OCI-LY7 (cell line): ENCODE measurements at regions not wholly inside any gene's neighbourhood (a gene's known extent, or its start where the extent isn't known, plus 50 kb on each side); places are given as distances from the start of the nearest gene placed in this dataset.

Experiments used
- BruUV-seq: library from RNA; stranded (reverse); fragments of 400-500 nt; replicated peaks from 2 replicates; lab custom pipeline; 2021; lab: Mats Ljungman, UMichigan
- CTCF ChIA-PET: fragments of 300-600 bp; sonication (Branson Sonifier 250); formaldehyde crosslinking; loops from one replicate; lab custom pipeline; 2022; ENCODE audit warnings: antibody characterized with exemption; ENCODE audit not compliant: unreplicated experiment; lab: Charles Lee
- POLR2A ChIA-PET: fragments of 300-600 bp; sonication (Branson Sonifier 250); formaldehyde crosslinking; loops from one replicate; lab custom pipeline; 2022; ENCODE audit warnings: antibody characterized with exemption; lab: Charles Lee
- DNase-seq: peaks from one replicate; pipeline ENCODE4 v3.0.0-alpha.2; 2015; ENCODE audit warnings: low spot score
- H2AFZ ChIP-seq: fragments of 200-600 bp; sonication (generic), shearing (Covaris generic); 2 replicates; pipeline ENCODE4 v1.6.1; 2014; ENCODE audit warnings: mild to moderate bottlenecking, antibody characterized with exemption, low read length, moderate library complexity
- H3K27ac ChIP-seq: fragments of 200-600 bp; sonication (generic); 2 replicates; pipeline ENCODE4 v1.5.1; 2014; ENCODE audit warnings: mixed run types, low read depth, mild to moderate bottlenecking, moderate library complexity, low read length, inconsistent platforms; ENCODE audit not compliant: poor library complexity, severe bottlenecking
- H3K36me3 ChIP-seq: fragments of 200-600 bp; sonication (generic); 2 replicates; pipeline ENCODE4 v1.6.1; 2014; ENCODE audit warnings: mild to moderate bottlenecking, antibody characterized with exemption, low read length, moderate library complexity, mixed read lengths; ENCODE audit not compliant: insufficient read depth
- H3K4me1 ChIP-seq: fragments of 200-600 bp; sonication (generic); 2 replicates; pipeline ENCODE4 v1.5.1; 2014; ENCODE audit warnings: mild to moderate bottlenecking, low read length; ENCODE audit not compliant: insufficient read depth, poor library complexity, severe bottlenecking
- H3K4me2 ChIP-seq: fragments of 200-600 bp; sonication (generic); 2 replicates; pipeline ENCODE4 v1.6.1; 2014; ENCODE audit warnings: mild to moderate bottlenecking, low read length
- H3K4me3 ChIP-seq: fragments of 200-600 bp; sonication (generic); 2 replicates; pipeline ENCODE4 v1.5.1; 2014; ENCODE audit warnings: mild to moderate bottlenecking, low read depth, low read length; ENCODE audit not compliant: poor library complexity, severe bottlenecking
- H3K79me2 ChIP-seq: fragments of 200-600 bp; sonication (generic); 2 replicates; pipeline ENCODE4 v1.6.1; 2016; ENCODE audit warnings: low read depth, mild to moderate bottlenecking, low read length, moderate library complexity, mixed read lengths; ENCODE audit not compliant: insufficient read depth
- H3K9me2 ChIP-seq: fragments of 200-600 bp; sonication (generic); 2 replicates; pipeline ENCODE4 v1.6.1; 2016; ENCODE audit warnings: mild to moderate bottlenecking, low read length, mixed read lengths; ENCODE audit not compliant: insufficient read depth
- H3K9me3 ChIP-seq: fragments of 200-600 bp; sonication (generic); 2 replicates; pipeline ENCODE4 v1.6.1; 2014; ENCODE audit warnings: mild to moderate bottlenecking, mixed run types, low read length, mixed read lengths
- H4K20me1 ChIP-seq: fragments of 200-600 bp; sonication (generic); 2 replicates; pipeline ENCODE4 v1.6.1; 2014; ENCODE audit warnings: mild to moderate bottlenecking, antibody characterized with exemption, low read length, moderate library complexity, mixed read lengths; ENCODE audit not compliant: insufficient read depth
- CTCF ChIP-seq: fragments of 200-600 bp; sonication (generic); conservative IDR thresholded peaks from 2 replicates; pipeline ENCODE4 v1.5.1; 2014; ENCODE audit warnings: mild to moderate bottlenecking, antibody characterized with exemption, low read length, moderate library complexity, mixed read lengths
- EZH2phosphoT487 ChIP-seq: fragments of 200-600 bp; sonication (generic); IDR thresholded peaks from 2 replicates; pipeline ENCODE4 v1.6.1; 2018; ENCODE audit warnings: low read depth, borderline replicate concordance, mild to moderate bottlenecking, mixed run types, antibody characterized with exemption, low read length, moderate library complexity, mixed read lengths
- intact Hi-C: fragments of 100-400 bp; cut with micrococcal nuclease; formaldehyde crosslinking; loops from one replicate; pipeline ENCODE4 v1.10.0; 2022; ENCODE audit not compliant: unreplicated experiment

GRCh38 chr12:87038098-87038497 is 781.9 kb upstream of the MGAT4C start:
- ChIA-PET CTCF (no interaction called here), POLR2A (no interaction called here)
- no peak overlapping the region for H3K4me2 ChIP-seq
- TF ChIP-seq EZH2phosphoT487 (no peak), CTCF (no peak)
- no peaks in the 10 kb centered on the region for H3K4me1 ChIP-seq
- no peaks in the 10 kb centered on the region for H3K9me3 ChIP-seq
- no peaks in the 10 kb centered on the region for H3K79me2 ChIP-seq
- intact Hi-C loops = no loop called here
- H3K27ac ChIP-seq = no peak overlapping the region
- H3K4me3 ChIP-seq = no peak overlapping the region
- no peak overlapping the region for H2AFZ ChIP-seq
- no peaks in the 10 kb centered on the region for H4K20me1 ChIP-seq
- DNase-seq = no peak
- no TSS peak for BruUV-seq
- no peaks in the 10 kb centered on the region for H3K9me2 ChIP-seq
- H3K36me3 ChIP-seq = no peaks in the 10 kb centered on the region

- H3K4me3 ChIP-seq = no peak overlapping the region
- CTCF ChIA-PET = no interaction called here
- intact Hi-C loops = no loop called here
These were observed 769.8 kb upstream of the MGAT4C start for GRCh38 chr12:87025976-87026375.

GRCh38 chr12:87021400-87021799 is 765.2 kb upstream of the MGAT4C start:
- 0 out of 2 replicates have a peak, but pooled peaks cover 5% of the 10 kb centered on the region for H3K9me3 ChIP-seq
- ChIA-PET POLR2A (no interaction called here), CTCF (no interaction called here)
- no peaks in the 10 kb centered on the region for H4K20me1 ChIP-seq
- H3K4me2 ChIP-seq = no peak overlapping the region
- intact Hi-C loops = no loop called here
- no peaks in the 10 kb centered on the region for H3K79me2 ChIP-seq
- no peaks in the 10 kb centered on the region for H3K9me2 ChIP-seq
- H3K27ac ChIP-seq = no peak overlapping the region
- no peak overlapping the region for H3K4me3 ChIP-seq
- no peaks in the 10 kb centered on the region for H3K36me3 ChIP-seq
- DNase-seq = no peak
- BruUV-seq = no TSS peak
- no peak overlapping the region for H2AFZ ChIP-seq
- H3K4me1 ChIP-seq = no peaks in the 10 kb centered on the region
- TF ChIP-seq EZH2phosphoT487 (no peak), CTCF (no peak)

More at GRCh38 chr12:87025976-87026375, 769.8 kb upstream of the MGAT4C start:
- no peaks in the 10 kb centered on the region for H3K4me1 ChIP-seq
- no peak overlapping the region for H2AFZ ChIP-seq
- no peaks in the 10 kb centered on the region for H3K9me3 ChIP-seq
- H4K20me1 ChIP-seq = no peaks in the 10 kb centered on the region
- H3K79me2 ChIP-seq = no peaks in the 10 kb centered on the region
- DNase-seq = no peak
- no peaks in the 10 kb centered on the region for H3K36me3 ChIP-seq
- POLR2A ChIA-PET = no interaction called here
- BruUV-seq = no TSS peak
- H3K4me2 ChIP-seq = no peak overlapping the region
- H3K9me2 ChIP-seq = no peaks in the 10 kb centered on the region
- no peak overlapping the region for H3K27ac ChIP-seq
- no peak for TF ChIP-seq CTCF
- TF ChIP-seq EZH2phosphoT487 = no peak
